Endodermal cell (in vitro differentiated cells): ENCODE measurements at regions not wholly inside any gene's neighbourhood (a gene's known extent, or its start where the extent isn't known, plus 50 kb on each side); places are given as distances from the start of the nearest gene placed in this dataset.

Experiments used
- DNase-seq: peaks from one replicate; pipeline ENCODE4 v3.0.0-alpha.2; 2017
- H3K27ac ChIP-seq: 2 replicates; pipeline ENCODE4 v1.5.1; 2013; ENCODE audit warnings: mild to moderate bottlenecking, low read depth, low read length, moderate library complexity
- H3K27me3 ChIP-seq: 2 replicates; pipeline ENCODE4 v1.6.1; 2013; ENCODE audit warnings: mild to moderate bottlenecking, low read length, moderate library complexity; ENCODE audit not compliant: insufficient read depth, control insufficient read depth, poor library complexity, severe bottlenecking
- H3K36me3 ChIP-seq: 2 replicates; pipeline ENCODE4 v1.7.0; 2013; ENCODE audit warnings: mild to moderate bottlenecking, low read length, moderate library complexity; ENCODE audit not compliant: control insufficient read depth, insufficient read depth
- H3K4me1 ChIP-seq: one replicate; pipeline ENCODE4 v1.7.0; 2013; ENCODE audit warnings: low read length; ENCODE audit not compliant: control insufficient read depth, insufficient read depth
- H3K4me3 ChIP-seq: 2 replicates; pipeline ENCODE4 v1.5.1; 2013; ENCODE audit warnings: mild to moderate bottlenecking, low read length, moderate library complexity
- H3K9ac ChIP-seq: 2 replicates; pipeline ENCODE4 v1.6.1; 2013; ENCODE audit warnings: mild to moderate bottlenecking, low read length, moderate library complexity; ENCODE audit not compliant: poor library complexity, severe bottlenecking; ENCODE audit errors: extremely low read depth
- H3K9me3 ChIP-seq: 2 replicates; pipeline ENCODE4 v1.6.1; 2013; ENCODE audit warnings: mild to moderate bottlenecking, low read length, moderate library complexity; ENCODE audit not compliant: control insufficient read depth
- H3K27ac Mint-ChIP-seq: 2 replicates; pipeline ENCODE4 v1.8.0; 2020; ENCODE audit warnings: mixed read lengths
- H3K27me3 Mint-ChIP-seq: 2 replicates; pipeline ENCODE4 v1.8.0; 2021; ENCODE audit warnings: mild to moderate bottlenecking, mixed read lengths; ENCODE audit not compliant: insufficient read depth
- H3K36me3 Mint-ChIP-seq: 2 replicates; pipeline ENCODE4 v1.8.0; 2020; ENCODE audit warnings: low read depth, mixed read lengths
- H3K4me1 Mint-ChIP-seq: 2 replicates; pipeline ENCODE4 v1.8.0; 2020; ENCODE audit warnings: mixed read lengths
- H3K4me3 Mint-ChIP-seq: 2 replicates; pipeline ENCODE4 v1.8.0; 2020; ENCODE audit warnings: mild to moderate bottlenecking, moderate library complexity, mixed read lengths
- H3K9me3 Mint-ChIP-seq: 2 replicates; pipeline ENCODE4 v1.8.0; 2020; ENCODE audit warnings: mild to moderate bottlenecking, mixed read lengths
- CTCF ChIP-seq: fragments of 200-600 bp; sonication (generic); conservative IDR thresholded peaks from 2 replicates; pipeline ENCODE4 v1.5.0; 2021; ENCODE audit warnings: antibody characterized with exemption, mild to moderate bottlenecking
- WGBS, 2 experiments: methylation state at CpG; one replicate each; pipeline versions ENCODE4 v1.1.5 to v1.1.7; 2013; ENCODE audit warnings: missing lambda C conversion rate in 2 of 2, mixed read lengths in 1 of 2; ENCODE audit not compliant: insufficient coverage in 1 of 2, insufficient read length in 1 of 2; 5-methylcytosine and 5-hydroxymethylcytosine counted together

GRCh38 chrX:8278557-8278956, 107.5 kb upstream of the VCX2 start:
- no peaks in the 10 kb centered on the region for H3K27me3 Mint-ChIP-seq

GRCh38 chrX:8279323-8279722, 108.3 kb upstream of the VCX2 start:
- Histone ChIP-seq H3K4me1 (no peaks in the 10 kb centered on the region), H3K27ac (no peak overlapping the region)
- no peak for DNase-seq

More at GRCh38 chrX:8278557-8278956, 107.5 kb upstream of the VCX2 start:
- no peaks in the 10 kb centered on the region for H3K4me1 ChIP-seq
- no peak overlapping the region for H3K4me3 Mint-ChIP-seq
- H3K4me3 ChIP-seq, result no peak overlapping the region
- peaks cover 19% of the 10 kb centered on the region for H3K9me3 Mint-ChIP-seq
- WGBS, 2 experiments, result 92% methylated on average over 2 of the region's 3 CpGs; no CpG with 5 or more reads in 1 of the 2 experiments
- TF ChIP-seq CTCF, result no peak
- DNase-seq, result no peak
- H3K9ac ChIP-seq, result no peak overlapping the region
- H3K27me3 ChIP-seq, result no peaks in the 10 kb centered on the region
- no peaks in the 10 kb centered on the region for H3K9me3 ChIP-seq
- no peak overlapping the region for H3K27ac Mint-ChIP-seq
- H3K27ac ChIP-seq, result no peak overlapping the region
- peaks cover 2% of the 10 kb centered on the region for H3K36me3 Mint-ChIP-seq
- no peaks in the 10 kb centered on the region for H3K4me1 Mint-ChIP-seq
- no peaks in the 10 kb centered on the region for H3K36me3 ChIP-seq

GRCh38 chrX:8284131-8284530, 113.1 kb upstream of the VCX2 start:
- Mint-ChIP-seq H3K27ac (no peak overlapping the region), H3K9me3 (no peaks in the 10 kb centered on the region), H3K4me3 (no peak overlapping the region), H3K36me3 (no peaks in the 10 kb centered on the region), H3K4me1 (peaks cover 2% of the 10 kb centered on the region), H3K27me3 (peaks cover 16% of the 10 kb centered on the region)
- Histone ChIP-seq H3K36me3 (no peaks in the 10 kb centered on the region), H3K4me3 (no peak overlapping the region), H3K4me1 (no peaks in the 10 kb centered on the region), H3K27ac (no peak overlapping the region), H3K9ac (no peak overlapping the region), H3K27me3 (no peaks in the 10 kb centered on the region), H3K9me3 (no peaks in the 10 kb centered on the region)
- no peak for TF ChIP-seq CTCF
- whole genome bisulfite sequencing, 2 experiments, result 88% methylated on average over 2 of the region's 2 CpGs; no CpG with 5 or more reads in 1 of the 2 experiments
- no peak for DNase-seq

More at GRCh38 chrX:8279323-8279722, 108.3 kb upstream of the VCX2 start:
- Mint-ChIP-seq H3K4me3 (no peak overlapping the region), H3K9me3 (peaks cover 19% of the 10 kb centered on the region), H3K36me3 (peaks cover 2% of the 10 kb centered on the region), H3K4me1 (no peaks in the 10 kb centered on the region), H3K27me3 (no peaks in the 10 kb centered on the region), H3K27ac (no peak overlapping the region)
- Histone ChIP-seq H3K36me3 (no peaks in the 10 kb centered on the region), H3K4me3 (no peak overlapping the region), H3K9me3 (no peaks in the 10 kb centered on the region), H3K9ac (no peak overlapping the region), H3K27me3 (no peaks in the 10 kb centered on the region)
- WGBS, 2 experiments, result no CpG with 5 or more reads among the region's 2 CpGs
- no peak for TF ChIP-seq CTCF
